ENCODE measurements at regions not wholly inside any gene's neighbourhood (a gene's known extent, or its start where the extent isn't known, plus 50 kb on each side); places are given as distances from the start of the nearest gene placed in this dataset.

GRCh38 chr6:91743756-91744155, 1156.9 kb upstream of the MAP3K7 start:
- no peak for DNase-seq

- DNase-seq = no peak
Measured at GRCh38 chr6:91731939-91732338, 1145.1 kb upstream of the MAP3K7 start.

DNA sequence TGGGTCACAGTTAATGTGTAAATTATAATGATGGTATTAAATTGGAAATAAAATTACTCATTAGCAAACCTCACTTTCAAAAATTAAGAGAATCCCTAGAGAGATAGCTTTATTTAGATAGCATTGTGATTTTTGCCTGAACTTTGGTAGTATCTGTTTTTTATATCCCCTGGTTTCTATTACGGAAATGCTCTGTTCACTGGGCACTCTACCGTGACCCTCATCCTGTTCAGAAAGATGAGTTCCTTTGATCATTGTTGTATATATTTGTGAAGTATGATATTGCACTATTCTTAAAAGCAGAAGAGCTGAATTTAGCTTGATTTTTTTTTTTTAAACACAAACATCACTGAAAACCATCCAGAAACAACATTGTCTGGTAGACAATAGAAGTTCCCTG, 1143.8 kb upstream of the MAP3K7 start:
- DNase-seq = no peak

GRCh38 chr6:91720324-91720723, 1133.5 kb upstream of the MAP3K7 start:
- peak; percentile 0 for DNase-seq

- no peak for DNase-seq
Measured at GRCh38 chr6:91719414-91719813, 1132.5 kb upstream of the MAP3K7 start.

- no peak for DNase-seq
Measured at GRCh38 chr6:91718198-91718597, 1131.3 kb upstream of the MAP3K7 start.

- DNase-seq = no peak
Measured at GRCh38 chr6:91717094-91717493, 1130.2 kb upstream of the MAP3K7 start.

- no peak for DNase-seq
Measured at GRCh38 chr6:91716361-91716760, 1129.5 kb upstream of the MAP3K7 start.

DNA sequence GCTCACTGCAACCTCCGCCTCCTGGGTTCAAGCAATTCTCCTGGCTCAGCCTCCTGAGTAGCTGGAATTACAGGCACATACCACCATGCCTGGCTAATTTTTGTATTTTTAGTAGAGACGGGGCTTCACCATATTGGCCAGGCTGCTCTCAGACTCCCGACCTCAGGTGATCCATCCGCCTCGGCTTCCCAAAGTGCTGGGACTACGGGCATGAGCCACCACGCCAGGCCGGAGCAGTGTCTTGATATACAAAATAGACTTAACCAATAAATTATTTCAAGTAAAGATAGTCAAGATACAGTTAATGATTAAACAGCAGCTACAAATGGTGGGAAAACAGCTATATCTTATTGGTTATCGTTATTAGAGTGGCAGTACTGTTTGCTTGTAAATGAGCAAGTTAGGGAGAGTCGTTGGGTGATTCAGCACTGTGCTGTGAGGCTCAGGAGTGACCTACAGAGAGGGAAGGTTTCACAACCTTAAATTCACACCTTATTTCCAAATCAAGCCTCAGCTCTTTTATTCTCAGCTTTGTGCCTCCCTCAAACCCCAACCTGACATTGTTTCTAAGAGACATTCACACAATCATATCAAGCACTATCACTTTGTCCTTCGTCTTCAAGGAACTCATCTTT, 1128.4 kb upstream of the MAP3K7 start:
- DNase-seq = no peak

GRCh38 chr6:91713911-91714310, 1127.0 kb upstream of the MAP3K7 start:
- DNase-seq = no peak

- DNase-seq = no peak
Measured at GRCh38 chr6:91711518-91711917, 1124.6 kb upstream of the MAP3K7 start.

DNA sequence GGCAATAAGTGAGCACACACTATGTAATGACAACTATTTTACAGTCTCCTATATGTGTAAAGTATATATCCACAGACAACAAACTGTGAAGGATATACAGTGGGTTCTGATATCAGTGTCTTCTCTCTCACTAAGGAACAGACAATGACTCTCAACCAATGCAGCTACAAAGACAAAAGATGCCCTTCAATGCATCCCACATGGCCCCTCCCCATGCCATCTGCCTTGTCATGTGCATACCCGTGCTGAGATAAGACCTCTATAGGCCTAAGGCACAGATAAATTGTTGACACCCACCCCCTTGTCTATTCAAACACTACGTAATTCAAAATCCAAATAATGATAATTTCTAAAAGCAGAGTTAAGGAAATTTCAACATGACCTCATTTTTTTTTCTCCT, 1123.5 kb upstream of the MAP3K7 start:
- DNase-seq = no peak

DNA sequence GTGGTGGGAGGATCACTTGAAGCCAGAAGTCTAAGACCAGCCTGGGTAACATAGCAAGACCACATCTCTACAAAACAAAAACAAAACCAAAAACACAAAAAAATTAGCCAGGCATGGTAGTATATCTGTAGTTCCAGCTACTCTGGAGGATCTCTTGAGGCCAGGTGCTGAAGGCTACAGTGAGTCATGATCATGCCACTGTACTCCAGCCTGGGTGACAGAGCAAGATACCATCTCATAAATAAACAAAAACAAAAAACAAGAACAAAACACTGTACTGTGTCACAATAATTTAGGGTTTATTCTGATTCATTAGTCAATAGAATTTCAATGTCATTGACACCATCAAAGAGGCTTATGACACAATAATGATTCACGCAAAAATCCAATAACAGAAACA, 1121.7 kb upstream of the MAP3K7 start:
- DNase-seq = no peak

- DNase-seq = no peak
Measured at GRCh38 chr6:91705646-91706045, 1118.8 kb upstream of the MAP3K7 start.

- no peak for DNase-seq
Measured at GRCh38 chr6:91704531-91704930, 1117.7 kb upstream of the MAP3K7 start.

DNA sequence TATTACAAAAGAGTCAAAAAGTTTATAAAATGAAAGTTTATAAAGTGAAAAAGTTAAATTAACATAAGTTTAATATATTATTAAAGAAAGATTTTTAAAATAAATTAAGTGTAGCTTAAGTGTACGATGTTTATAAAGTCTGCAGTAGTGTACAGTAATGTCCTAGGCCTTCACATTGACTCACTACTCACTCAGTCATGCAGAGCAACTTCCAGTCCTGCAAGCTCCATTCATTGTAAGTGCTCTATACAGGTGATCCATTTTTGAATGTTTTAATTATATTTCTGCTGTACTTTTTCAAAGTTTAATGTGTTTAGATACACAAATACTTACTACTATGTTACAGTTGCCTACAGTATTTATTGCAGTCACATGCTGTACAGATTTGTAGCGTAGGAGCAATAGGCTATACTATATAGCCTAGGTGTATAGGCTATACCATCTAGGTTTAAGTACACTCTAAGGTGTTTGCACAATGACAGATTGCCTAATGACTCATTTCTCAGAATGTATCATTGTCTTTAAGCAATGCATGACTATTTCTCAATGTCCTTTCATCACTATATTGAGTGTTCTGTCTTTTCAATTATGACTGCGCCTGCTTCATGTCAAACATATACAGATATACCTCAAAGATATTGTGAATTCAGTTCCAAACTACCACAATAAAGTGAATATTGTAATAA, 1110.3 kb upstream of the MAP3K7 start:
- DNase-seq = no peak

GRCh38 chr6:91695221-91695620, 1108.3 kb upstream of the MAP3K7 start:
- no peak for DNase-seq

DNA sequence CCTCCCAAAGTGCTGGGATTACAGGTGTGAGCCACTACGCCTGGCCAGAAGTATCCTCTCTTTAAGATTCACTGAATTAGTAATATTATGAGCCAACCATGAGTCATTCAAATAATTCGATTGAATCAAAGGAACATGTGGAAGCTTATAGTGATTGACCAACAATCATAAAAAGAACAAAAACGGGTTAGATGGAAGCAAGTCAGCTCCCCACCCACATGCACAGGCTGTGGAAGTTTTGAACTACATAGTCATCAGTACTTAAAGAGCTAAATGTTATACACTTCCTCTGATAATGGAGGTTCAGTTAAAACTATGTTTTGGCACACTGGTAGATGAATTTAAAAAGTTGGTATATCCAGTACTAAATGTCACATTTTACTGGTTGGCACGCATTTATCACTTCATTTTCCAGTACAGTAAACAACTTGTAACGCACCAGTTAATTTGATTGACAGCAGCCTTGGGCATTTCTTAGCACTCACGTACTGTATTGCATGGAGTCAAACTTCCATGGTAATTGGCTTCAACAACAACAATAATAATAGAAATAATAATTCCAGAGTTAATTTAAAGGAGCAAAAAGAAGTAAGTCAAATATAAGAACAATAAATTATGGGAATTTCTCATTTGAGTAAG, 1107.3 kb upstream of the MAP3K7 start:
- DNase-seq = no peak

- DNase-seq = no peak
Measured at GRCh38 chr6:91691449-91691848, 1104.6 kb upstream of the MAP3K7 start.

DNA sequence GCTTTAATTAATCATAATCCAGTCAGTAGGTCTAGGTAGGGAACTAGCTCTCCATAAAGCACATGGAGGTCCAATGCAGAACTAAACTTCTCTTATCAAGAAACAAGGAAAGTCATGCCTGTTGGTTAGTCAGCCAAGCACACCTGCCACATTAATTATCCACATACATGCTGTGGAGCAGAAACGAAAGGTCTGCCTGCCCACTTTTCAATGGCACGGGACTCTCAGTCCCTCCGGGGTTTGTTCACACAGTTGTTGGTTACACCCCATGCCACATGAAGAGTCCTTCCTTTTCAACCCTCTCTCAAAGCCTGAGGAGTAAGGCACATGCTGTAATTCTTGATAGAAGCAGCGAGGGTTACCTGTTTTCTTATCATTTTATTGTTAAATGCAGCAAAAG, 1096.4 kb upstream of the MAP3K7 start:
- no peak for DNase-seq

- DNase-seq = no peak
Measured at GRCh38 chr6:91681296-91681695, 1094.4 kb upstream of the MAP3K7 start.

GRCh38 chr6:91678679-91679446, 1092.0 kb upstream of the MAP3K7 start:
- DNase-seq = peak; percentile 33

DNA sequence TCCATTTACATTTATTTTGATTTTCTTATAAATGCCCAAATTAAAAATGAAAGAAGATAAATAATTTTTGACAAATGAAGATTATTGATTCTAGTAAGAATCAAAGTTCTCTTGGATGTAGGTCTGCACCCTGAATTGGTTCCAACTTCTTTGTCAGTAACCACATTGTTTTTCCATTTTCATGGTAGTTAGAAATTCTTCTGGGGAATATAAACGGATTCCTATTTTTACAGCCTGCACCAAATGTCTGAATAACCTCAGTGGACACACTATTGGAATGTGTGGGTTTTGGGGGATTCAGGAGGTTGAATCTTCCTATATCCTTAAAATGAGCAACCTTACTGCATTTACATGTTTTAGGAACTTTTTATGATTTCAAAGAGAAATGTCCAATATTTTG, 1085.3 kb upstream of the MAP3K7 start:
- DNase-seq = no peak

DNA sequence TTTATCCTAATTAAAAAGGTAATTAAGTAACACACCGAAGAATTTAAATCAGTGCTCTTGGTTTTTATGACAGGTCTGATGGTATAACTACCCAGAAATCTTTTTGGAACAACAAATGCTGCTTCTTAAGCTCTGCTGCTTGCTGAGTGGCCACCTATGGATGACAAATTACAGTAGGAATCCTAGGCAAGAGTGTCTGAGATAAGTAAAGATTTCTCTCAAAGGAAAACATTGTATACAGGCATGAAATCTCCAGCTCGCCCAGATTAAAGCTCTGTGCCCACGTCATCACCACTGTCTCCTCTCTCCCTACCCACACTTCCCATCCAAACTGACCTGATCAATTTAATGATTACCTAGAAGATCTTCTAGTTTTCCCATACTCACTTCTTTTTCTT, 1083.0 kb upstream of the MAP3K7 start:
- DNase-seq = no peak
